AG08396 (cell line): ENCODE measurements at regions not wholly inside any gene's neighbourhood (a gene's known extent, or its start where the extent isn't known, plus 50 kb on each side); places are given as distances from the start of the nearest gene placed in this dataset.

Experiments
- DNase-seq: peaks from one replicate; pipeline ENCODE4 v3.0.0; 2012; ENCODE audit warnings: low spot score, mixed read lengths

DNA sequence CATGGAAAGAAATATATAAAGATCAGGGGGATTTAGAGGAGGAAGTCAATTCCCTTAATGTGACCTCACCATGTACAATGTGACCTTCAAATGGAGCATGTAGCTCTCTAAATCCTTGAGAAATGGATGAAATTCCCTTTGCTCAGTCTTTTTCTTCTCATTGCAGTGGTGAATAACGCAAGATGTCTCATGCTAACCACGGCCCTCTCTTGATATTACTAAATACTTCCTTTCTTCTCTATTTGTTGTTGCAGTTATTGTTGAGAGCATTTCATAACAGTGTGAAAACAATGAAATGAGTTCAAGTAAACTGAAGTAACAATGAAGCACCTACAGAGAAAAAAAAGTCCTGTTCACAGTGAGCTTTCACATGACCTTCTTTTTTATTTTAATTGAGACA is 55.6 kb downstream of the ZNF281 start:
- no peak for DNase-seq

DNA sequence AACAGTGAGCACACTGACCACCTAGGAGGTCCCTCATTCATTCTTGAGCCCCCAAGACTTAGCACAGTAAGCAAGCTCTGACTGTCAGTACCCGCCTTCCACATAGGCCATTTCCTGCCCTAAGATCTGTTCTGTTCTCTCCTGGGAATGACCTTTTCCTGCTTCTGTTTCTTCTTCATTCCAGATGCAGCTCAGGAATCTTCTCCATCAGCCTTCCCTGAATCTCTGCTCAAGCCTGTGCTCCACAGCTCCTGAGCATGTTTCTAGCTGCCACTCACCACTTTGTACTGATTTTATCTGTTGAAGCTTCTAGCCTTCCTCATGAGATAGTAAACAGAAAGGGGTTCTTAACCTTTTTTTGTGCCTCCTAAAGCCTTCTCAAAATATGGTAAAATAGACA is 56.6 kb downstream of the ZNF281 start:
- no peak for DNase-seq

DNA sequence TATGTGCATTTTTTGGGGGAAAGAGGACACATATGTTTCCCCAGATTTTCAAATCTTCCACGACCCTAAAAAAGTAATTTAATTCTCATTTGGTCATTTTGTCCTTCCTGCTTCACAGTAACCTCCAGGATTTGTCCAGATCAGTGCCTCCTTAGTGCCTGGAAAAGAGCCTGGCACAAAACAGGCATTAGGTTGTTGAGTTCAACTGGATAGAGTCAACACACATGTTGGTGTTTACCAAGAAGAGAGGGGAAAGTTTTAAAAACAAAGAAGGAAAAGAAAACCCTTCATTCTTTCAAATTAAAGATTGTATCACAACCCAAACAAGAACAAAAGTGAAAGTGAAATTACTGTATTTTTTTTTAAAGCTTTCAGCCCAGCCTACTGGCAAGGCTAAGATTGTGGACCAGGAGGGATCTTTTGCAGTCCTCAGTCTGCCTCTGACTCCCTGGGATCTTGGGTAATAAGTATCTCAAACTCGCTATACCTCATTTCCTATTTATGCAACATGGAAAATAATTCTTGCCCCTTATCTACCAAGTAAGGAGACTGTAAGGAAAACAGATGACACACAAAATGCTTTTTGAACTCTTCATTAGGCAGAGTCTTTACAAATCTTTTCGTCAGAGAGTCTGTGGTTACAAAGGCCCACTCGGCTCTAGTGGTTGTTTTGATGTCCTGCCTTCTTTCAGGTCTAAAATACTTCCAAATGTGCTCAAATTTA is 57.8 kb downstream of the ZNF281 start:
- peak; percentile 63 for DNase-seq

DNA sequence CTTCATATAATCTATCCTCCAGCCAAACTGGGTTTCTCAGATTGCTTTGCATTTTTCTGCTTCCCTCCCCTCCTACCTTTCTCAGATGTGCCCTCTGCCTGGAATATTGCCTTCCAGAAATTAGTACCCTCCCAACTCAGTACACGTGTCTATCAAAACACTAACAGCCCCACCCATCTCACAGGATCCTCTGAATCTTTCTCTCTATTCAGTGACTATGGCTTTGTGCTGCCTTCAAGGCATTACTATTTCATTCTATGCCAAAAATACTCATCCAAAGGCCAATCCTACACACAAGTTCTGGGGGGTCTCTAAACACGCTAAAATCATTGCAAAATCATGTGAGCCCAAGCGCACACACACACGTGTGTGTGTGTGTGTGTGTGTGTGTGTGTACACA is 58.4 kb downstream of the ZNF281 start:
- DNase-seq, result no peak

DNA sequence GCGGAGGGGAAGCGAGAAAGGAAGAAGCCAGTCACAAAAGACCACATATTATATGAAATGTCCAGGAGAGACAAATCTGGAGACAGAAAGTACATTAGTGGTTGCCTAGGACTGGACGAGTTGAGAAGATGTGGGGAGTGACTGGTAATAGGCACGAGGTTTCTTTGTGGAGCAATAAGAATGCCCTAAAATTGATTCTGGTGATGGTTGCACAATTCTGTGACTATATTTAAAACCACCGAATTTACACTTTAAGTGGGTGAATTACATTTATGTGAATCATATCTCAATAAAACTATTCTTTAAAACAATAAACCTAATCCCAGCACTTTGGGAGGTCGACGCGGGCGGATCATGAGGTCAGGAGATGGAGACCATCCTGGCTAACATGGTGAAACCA is 63.1 kb downstream of the ZNF281 start:
- DNase-seq, result no peak

DNA sequence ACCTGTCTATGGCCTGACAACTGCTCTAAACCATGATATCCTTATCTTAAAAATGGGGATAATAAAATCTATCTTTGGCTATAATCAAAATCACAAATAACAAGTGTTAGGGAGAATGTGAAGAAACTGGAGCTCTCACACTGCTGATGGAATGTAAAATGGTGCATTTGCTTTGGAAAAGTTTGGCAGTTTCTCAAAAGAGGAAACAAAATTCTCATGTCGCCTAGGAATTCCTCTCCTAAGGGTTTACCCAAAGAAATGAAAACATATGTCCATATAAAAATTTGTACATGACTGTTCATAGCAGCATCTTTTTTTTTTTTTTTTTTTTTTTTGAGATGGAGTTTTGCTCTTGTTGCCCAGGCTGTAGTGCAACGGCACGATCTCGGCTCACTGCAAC is 64.3 kb downstream of the ZNF281 start:
- DNase-seq, result no peak

DNA sequence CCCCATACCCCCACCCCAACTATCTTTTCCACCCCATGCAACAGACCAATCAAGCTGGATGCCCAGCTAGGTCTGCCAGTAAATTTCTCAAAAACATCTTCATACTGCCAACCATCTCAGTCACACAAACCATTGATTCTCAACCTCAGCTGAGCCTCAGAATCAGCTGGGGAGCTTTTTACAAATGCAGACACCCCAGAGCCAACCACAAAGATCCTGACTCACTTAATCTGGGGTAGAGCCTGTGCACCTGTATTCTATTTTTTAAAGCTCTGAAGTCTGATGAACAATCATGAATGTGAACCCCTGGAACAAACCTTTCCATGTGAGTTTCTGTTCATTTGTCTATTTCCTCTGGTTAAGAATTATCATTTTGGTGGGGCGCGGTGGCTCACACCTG is 66.0 kb downstream of the ZNF281 start:
- no peak for DNase-seq

DNA sequence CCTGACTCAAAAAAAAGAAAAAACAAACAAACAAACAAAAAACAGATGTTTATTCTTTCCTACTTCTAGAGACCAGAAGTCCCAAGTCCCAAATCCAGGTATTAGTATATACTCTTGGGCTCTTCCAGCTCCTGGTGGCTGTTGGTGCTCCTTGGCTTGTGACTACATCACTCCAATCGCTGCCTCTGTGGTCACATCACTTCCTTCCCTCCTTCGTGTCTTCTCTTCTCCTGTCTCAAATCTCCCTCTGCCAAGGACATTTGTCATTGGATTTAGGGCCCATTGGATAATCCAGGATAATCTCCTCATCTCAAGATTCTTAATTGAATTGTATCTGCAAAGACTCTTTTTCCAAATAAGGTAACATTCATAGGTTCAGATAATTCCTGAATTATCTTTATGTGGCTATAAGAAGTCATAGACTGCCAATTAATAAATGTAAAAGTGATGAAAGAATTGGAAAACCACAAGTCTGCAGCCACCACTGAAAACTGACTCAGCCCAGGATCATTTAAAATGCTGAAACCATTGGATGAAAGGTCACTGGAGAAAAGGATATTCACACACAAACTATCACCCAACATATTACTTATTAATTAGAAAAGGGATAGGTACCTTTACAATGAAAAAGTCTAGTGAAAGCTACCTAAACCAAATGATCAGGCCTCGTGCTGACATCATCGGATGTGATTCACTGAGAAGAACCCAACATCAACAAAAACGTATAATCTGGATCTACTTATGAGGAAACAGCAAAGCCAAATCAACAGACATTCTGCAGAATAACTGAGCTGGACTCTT is 67.1 kb downstream of the ZNF281 start:
- no peak for DNase-seq

DNA sequence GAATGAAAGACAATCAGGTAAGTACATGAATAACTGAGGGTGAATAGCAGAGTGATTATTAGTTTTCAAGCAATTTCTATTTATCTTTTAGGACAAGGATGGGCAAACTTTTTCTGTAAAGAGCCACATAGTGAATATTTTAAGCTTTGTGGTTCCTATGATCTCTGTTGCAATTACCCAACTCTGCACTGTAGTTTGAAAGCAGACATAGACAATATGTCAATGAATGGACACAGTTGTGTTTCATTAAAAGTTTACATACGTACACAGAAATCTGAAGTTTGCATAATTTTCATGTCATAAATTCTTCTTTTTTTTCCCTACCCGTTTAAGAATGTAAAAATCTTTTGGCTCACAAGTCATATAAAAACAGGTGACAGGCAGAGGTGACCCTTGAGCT is 71.4 kb downstream of the ZNF281 start:
- no peak for DNase-seq

DNA sequence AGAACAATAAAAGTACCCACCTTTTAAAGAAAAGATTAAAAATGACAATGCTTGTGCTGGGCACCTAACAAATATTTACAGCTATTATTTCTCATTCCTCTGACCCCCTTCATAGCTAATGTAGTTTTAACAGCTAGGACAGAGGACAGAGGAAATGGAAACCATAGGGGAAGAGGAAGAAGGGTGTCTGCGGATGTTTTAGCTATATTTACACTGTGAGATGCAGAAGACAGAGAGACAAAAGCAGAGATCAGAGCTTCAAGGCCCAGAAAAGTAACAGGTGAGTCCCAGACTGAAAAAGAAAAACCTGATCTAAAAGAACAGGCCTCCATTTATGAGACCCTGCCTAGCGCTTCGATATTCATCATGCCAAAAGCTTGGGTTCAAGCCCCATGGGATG is 72.0 kb downstream of the ZNF281 start:
- DNase-seq, result no peak

DNA sequence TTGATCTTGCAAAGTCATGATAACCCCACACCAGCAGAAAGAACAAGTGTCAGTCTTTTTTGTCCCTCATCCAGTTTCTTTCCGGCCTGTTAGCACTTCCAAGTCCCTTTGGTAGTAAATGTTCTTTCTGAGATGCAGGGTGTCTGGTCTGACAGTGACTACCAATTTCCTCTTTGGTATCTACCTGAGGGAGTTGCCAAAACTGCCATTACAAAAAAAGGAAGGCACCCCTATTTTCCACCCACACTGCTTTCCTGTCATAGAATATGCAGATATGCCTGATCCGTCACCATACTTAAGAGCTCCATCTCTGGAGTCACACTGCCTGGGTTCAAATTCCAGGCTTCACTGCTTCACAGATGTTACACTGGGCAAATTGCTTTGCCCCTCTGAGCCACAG is 72.4 kb downstream of the ZNF281 start:
- DNase-seq, result no peak

DNA sequence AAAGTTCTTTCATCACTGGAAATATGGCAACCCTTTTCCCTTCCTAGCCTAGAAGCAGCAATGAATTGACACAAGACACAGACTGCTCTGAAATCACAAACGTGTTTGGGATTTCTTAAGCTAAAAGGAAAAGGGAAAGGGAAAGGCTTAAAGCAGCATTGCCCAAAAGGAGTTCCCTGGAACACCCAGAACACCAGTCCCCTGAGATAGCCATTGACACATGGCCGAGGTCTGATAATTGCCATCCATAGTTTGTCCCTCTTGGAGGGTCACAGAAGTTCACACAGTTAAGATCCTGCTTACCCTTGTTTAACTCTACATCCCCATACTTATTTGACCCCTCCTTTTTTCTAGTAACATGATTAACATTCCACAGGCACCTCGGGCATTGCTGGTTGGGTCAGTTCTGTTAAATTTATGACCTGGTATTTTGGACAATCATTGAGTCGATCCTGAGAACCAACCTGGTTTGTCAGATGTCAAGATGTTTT is 72.9 kb downstream of the ZNF281 start:
- no peak for DNase-seq

DNA sequence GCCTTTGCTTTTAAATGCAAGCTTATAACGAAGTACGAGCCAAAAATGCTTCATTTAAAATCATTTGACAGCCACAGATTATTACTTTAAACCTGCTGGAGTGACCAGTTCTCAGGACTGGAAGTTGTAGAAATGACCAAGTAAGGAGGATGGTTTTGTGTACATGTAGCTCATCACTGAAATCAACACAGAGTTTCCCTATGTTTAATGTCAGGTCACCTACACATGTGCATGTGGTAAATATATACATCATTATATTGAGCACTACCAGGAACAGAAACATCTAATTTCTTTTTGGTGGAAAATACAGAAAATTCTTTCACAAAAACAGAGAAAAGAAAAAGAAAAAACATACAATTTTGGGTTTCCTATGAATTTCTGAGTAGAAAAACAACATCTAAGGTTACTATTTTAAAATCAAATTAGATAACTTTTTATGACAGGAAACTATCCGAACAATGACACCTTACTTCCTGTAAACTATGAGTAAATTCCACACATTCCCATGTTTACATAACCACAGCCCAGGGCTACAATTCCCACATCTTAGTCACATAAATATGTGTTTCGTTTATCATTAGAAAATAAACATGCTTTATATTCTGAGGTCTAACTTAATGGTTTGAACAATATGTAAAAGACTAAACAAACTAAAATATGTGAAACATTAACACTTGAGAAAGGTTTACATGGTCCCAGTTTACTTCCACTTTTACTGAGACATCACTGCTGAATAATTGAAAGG is 73.6 kb downstream of the ZNF281 start:
- DNase-seq, result no peak

DNA sequence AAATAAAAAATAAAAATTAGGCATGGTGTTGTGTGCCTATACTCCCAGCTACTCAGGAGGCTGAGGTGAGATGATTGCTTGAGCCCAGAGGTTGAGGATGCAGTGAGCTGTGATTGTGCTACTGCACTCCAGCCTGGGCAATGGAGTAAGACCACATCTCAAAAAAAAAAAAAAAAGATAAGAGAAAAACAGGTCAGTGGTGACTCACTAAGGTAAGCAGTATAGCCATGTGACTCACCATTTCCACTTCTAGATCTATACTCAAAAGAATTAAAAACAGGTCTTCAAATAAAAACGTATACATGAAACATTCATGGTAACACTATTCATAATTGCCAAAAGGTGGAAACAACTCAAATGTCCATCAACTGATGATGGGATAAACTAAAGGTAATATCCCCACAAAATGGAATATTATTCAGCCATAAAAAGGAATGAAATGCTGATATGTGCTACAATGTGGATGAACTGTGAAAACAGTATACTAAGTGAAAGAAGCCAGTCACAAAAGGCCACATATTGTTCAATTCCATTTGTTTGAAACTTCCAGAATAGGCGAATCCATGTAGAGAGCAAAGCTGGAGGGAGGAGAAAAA is 75.1 kb downstream of the ZNF281 start:
- DNase-seq, result no peak

DNA sequence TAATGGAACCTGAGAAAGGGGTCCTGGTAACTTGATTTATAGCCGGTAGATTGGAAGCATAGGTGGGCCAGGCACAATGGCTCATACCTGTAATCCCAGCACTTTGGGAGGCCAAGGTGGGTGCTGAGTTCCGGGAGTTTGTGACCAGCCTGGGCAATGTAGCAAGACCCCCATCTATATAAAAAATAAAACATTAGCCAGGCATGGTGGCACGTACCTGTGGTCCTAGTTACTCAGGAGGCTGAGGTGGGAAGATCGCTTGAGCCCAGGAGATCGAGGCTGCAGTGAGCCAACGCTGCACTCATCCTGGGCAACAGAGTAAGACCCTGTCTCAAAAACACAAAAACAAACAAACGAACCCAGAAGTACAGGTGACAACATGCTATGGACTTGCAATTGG is 76.5 kb downstream of the ZNF281 start:
- DNase-seq, result no peak

DNA sequence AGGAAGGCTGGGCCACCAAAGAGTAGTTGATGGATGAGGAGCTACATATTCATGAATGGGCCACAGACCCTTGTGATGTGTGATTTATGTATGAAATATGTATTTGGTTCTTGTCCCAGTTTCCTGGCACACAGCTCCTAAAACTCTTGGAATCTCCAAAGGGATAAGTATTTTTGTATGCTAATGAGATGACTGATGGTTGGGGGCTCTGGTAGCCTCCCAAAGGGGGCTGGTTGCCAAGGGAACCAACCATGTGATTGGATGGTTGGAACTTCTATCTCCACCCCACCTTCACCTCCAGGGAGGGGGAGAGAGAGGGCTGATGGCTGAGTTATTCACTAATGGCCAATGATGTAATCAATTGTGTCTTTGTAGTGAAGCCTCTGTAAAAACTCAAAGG is 77.1 kb downstream of the ZNF281 start:
- no peak for DNase-seq

DNA sequence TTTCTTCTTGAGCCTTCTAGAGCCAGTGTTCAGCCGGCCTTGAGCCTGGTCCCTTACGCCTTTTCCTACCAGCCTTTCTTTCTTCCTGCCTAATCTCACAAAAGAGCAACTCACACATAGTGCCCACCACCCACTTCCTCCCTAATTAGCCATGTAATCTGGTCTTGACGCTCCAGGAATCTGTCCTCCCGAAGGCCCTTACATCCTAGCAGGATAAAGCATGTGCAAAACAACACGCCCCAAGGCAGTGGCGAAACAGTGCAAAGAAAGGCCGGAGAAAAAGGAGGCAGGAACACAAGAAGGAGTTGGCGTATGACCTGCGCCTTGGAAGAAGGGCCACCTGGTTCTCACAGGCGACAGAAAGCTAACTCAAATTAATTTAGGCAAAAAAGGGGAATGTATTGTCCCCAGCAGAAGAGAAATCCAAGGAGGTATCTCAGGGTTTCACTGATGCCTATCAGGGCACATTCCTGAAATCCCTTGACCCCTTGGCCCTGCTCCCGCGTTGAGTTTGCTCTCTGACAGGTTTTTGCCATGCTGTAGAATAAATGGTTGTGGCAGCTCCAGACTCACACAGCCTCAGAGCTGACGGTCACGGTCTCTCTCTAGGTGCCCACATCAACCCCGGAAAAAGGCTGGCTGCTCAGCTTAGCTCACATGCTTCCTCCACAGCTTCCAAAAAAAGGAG is 79.0 kb downstream of the ZNF281 start:
- no peak for DNase-seq

DNA sequence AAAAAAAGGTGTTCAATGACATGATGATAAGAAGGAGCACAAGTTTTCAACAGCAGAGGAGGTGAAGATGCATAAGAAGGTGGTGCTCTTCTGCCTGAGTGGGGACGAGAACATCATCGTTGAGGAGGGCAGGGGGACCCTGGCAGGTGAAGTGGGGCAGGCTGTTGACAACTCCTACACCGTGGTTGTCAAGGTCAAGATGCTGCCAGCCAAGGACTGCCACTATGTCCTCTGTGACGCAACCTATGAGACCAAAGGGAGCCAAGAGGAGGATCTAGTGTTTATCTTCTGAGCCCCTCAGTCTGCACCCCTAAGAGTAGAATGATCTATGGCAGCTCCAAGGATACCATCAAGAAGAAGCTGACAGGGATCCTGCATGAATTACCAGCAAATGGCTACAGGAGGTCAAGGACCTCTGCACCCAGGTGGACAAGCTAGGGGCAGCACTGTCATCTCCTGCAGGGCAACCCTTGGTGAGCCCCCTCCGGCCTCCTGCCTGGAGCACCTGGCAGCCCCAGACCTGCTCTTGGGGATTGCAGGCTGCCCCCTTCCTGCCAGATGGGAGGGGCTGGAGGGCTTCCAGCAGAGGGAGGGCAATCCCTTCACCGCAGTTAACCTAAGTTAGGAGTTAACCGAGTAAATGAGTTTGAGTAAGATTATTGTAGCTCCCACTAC is 80.5 kb downstream of the ZNF281 start:
- no peak for DNase-seq

DNA sequence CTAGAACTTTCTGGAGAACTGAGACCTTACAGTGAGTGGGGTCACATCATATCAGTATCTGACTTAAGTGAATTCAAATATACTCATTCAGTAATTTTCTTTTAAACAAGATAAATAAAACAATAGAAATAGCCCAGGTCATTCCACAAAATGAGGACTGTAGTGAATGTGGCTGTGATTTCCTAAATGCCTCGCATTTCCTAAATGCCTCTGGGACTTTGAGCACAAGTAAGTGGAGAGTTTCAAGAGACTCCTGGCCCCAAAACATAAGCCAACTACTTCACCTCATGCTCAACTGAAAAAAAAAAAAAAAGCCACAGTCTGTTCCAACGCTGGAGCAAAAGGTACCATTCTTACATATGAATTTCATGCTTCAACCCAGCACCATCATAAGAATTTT is 81.5 kb downstream of the ZNF281 start:
- no peak for DNase-seq

DNA sequence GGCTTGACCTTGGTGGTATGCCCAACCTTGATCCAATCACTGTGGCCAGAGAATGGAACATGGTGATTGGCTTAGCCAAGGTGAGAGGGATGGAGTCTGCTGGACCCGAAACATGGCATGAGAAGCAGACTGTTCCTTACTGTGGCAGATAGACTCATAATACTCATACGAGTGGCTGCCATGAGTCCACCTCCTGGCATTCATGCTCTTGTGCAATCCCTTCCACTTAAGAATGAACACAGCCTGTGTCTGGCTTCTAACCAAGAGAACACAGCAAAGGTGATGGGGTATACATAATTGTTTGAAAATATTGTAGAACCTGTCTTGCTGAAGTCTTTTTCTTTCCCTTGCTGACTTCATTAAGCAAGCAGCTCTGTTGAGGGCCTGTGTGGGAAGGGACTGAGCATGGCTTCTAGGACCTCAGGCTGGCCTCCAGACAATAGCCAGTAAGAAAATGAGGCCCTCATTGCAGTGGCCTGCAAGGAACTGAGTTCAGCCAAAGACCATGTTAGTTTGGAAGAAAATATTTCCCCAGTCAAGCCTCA is 85.9 kb downstream of the ZNF281 start:
- DNase-seq, result peak; percentile 40

DNA sequence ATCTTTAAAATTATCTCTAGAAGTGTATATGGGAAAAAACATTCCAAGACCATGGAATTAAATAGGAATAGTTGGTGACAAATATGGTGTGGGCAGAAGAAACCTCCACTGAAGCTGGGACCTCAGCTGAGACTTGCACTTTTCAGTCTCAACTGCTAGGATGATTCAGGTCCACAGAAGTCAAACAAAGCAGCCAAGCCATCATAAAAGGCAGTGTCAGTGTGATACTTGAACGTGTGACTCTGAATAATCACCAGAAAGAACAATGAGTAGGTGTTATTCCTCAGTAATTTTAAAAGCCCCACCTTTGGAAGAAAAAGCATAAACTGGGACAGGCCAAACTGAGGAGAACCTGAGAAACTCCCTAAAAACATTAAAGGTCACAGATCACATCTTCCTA is 90.7 kb downstream of the ZNF281 start:
- DNase-seq, result no peak
